ENCODE measurements at regions not wholly inside any gene's neighbourhood (a gene's known extent, or its start where the extent isn't known, plus 50 kb on each side); places are given as distances from the start of the nearest gene placed in this dataset.

GRCh38 chr12:83408851-83409250, 722.1 kb downstream of the TMTC2 start:
- Histone ChIP-seq H3K18ac (ENCODE audit: extremely low read depth, low read length) (no peak overlapping the region), H2BK20ac (ENCODE audit: low read length) (no peak overlapping the region), H3K79me2 (ENCODE audit: control insufficient read depth in 1 of 2, insufficient read depth in 2 of 2, low read length in 2 of 2) (no peaks in the 10 kb centered on the region), H3K4me1 (replicated peaks in 1 of 4; ENCODE audit: control insufficient read depth in 3 of 4, insufficient read depth in 4 of 4, low read length in 3 of 4) (no peaks in the 10 kb centered on the region), H2BK12ac (ENCODE audit: low read depth, low read length) (no peak overlapping the region), H3K4ac (replicated peaks; ENCODE audit: insufficient read length, low read depth, low read length) (no peak overlapping the region), H3K23me2 (ENCODE audit: low read depth, low read length) (no peaks in the 10 kb centered on the region), H4K91ac (replicated peaks; ENCODE audit: insufficient read length, low read length) (no peak overlapping the region), H3K23ac (ENCODE audit: insufficient read length) (no peak overlapping the region), H3K9ac (replicated peaks in 1 of 4; ENCODE audit: extremely low read depth in 1 of 4, low read depth in 3 of 4, low read length in 3 of 4) (no peak overlapping the region), H2AFZ (ENCODE audit: low read length) (no peak overlapping the region), H4K5ac (ENCODE audit: insufficient read length, low read depth, low read length) (no peak overlapping the region), H3K14ac (ENCODE audit: insufficient read length) (no peak overlapping the region), H2BK15ac (ENCODE audit: low read length) (no peak overlapping the region), H3K4me3 (ENCODE audit: extremely low read depth in 1 of 4, insufficient read depth in 2 of 4, low read depth in 3 of 4, low read length in 4 of 4) (no peak overlapping the region), H3K79me1 (ENCODE audit: low read depth, low read length) (no peaks in the 10 kb centered on the region), H3K4me2 (ENCODE audit: insufficient read depth in 1 of 2, low read depth in 2 of 2, low read length in 2 of 2) (no peak overlapping the region), H4K20me1 (replicated peaks in 1 of 2; ENCODE audit: control insufficient read depth in 1 of 2, insufficient read depth in 2 of 2, low read length in 2 of 2) (no peaks in the 10 kb centered on the region), H2AK5ac (ENCODE audit: low read depth, low read length) (no peak overlapping the region), H3K9me3 (ENCODE audit: insufficient read depth in 2 of 2, low read depth in 1 of 2, low read length in 1 of 2) (0 out of 4 replicates have a peak, but pooled peaks cover 0 to 4% of the 10 kb centered on the region in 2 experiments), H2BK120ac (replicated peaks; ENCODE audit: low read depth, low read length) (no peak overlapping the region), H4K8ac (ENCODE audit: extremely low read depth, insufficient read depth, low read length) (no peak overlapping the region), H3K27ac (ENCODE audit: low read depth, low read length) (no peak overlapping the region), H3K36me3 (ENCODE audit: control insufficient read depth in 2 of 4, insufficient read depth in 4 of 4, low read length in 3 of 4) (no peaks in the 10 kb centered on the region), H2BK5ac (ENCODE audit: low read depth, low read length) (no peak overlapping the region), H3K56ac (replicated peaks; ENCODE audit: insufficient read length, low read depth, low read length) (no peak overlapping the region), H3K27me3 (replicated peaks in 1 of 4; ENCODE audit: control insufficient read depth in 3 of 4, extremely low read depth in 1 of 4, insufficient read depth in 3 of 4, low read length in 3 of 4) (no peaks in the 10 kb centered on the region)
- ChIA-PET CTCF (ENCODE audit: partially characterized antibody) (interaction anchor here (0.6 to 0.8 kb wide), 3 partner anchors 19 to 373 kb away, joined by 3 read pairs; no protein-coding TSS in a partner anchor), POLR2A (ENCODE audit: partially characterized antibody) (no interaction called here)
- no peak for FAIRE-seq
- WGBS, 2 experiments (ENCODE audit: extremely low coverage in 1 of 2, insufficient coverage in 1 of 2, insufficient read length in 1 of 2, insufficient replicate concordance in 2 of 2, low coverage in 1 of 2, low lambda C conversion rate in 2 of 2, missing lambda C conversion rate in 1 of 2), result 86% methylated on average over 2 of the region's 2 CpGs; no CpG with 5 or more reads in 1 of the 2 experiments
- DNase-seq (ENCODE audit: low read depth in 1 of 2, low spot score in 2 of 2), result no peak
- TF ChIP-seq EP300 (IDR thresholded peaks at IDR 0.05; ENCODE audit: borderline replicate concordance in 1 of 2, low read depth in 2 of 2, low read length in 2 of 2) (no peak), TAF1 (IDR thresholded peaks at IDR 0.05; ENCODE audit: low read depth, low read length) (no peak), CBX8 (IDR thresholded peaks at IDR 0.05; ENCODE audit: borderline replicate concordance, low read depth, low read length) (no peak), CHD2 (IDR thresholded peaks at IDR 0.05; ENCODE audit: low read length) (no peak), TBP (IDR thresholded peaks at IDR 0.05; ENCODE audit: low read depth, low read length) (no peak), CBX5 (IDR thresholded peaks at IDR 0.05; ENCODE audit: low read depth, low read length) (no peak), RNF2 (IDR thresholded peaks at IDR 0.05; ENCODE audit: borderline replicate concordance, low read depth, low read length, missing control alignments, poor library complexity, severe bottlenecking) (no peak), JUN (IDR thresholded peaks at IDR 0.05; ENCODE audit: low read depth, low read length) (no peak), MAFK (IDR thresholded peaks at IDR 0.05; ENCODE audit: low read depth, low read length) (no peak), TCF12 (IDR thresholded peaks at IDR 0.05; ENCODE audit: low read depth, low read length) (no peak), SUZ12 (IDR thresholded peaks at IDR 0.05; ENCODE audit: low read length) (no peak), E2F6 (IDR thresholded peaks at IDR 0.05) (no peak), KDM5A (IDR thresholded peaks at IDR 0.05; ENCODE audit: low read length) (no peak), CHD1 (IDR thresholded peaks at IDR 0.05; ENCODE audit: low read depth, low read length) (no peak), GTF2F1 (IDR thresholded peaks at IDR 0.05; ENCODE audit: borderline replicate concordance, low read depth, low read length) (no peak)

Data from H1 (cell line).